Activated B cell treated with CpG ODN at 0.5 μM for 24 hours (primary cell): ENCODE measurements at regions not wholly inside any gene's neighbourhood (a gene's known extent, or its start where the extent isn't known, plus 50 kb on each side); places are given as distances from the start of the nearest gene placed in this dataset.

Experiments
- ATAC-seq: fragments of 200-7000 bp; cut with Tn5 transposase; one replicate; pipeline ENCODE4 v1.10.0; 2021; ENCODE audit warnings: low read depth, mild to moderate bottlenecking, moderate library complexity
- CTCF ChIA-PET: fragments of 350-600 bp; sonication (Branson Sonifier 250); formaldehyde crosslinking; loops from one replicate; lab custom pipeline; 2021; ENCODE audit warnings: antibody characterized with exemption; lab: Charles Lee
- POLR2A ChIA-PET: fragments of 350-600 bp; sonication (Branson Sonifier 250); formaldehyde crosslinking; loops from one replicate; lab custom pipeline; 2021; ENCODE audit warnings: antibody characterized with exemption; lab: Charles Lee
- DNase-seq: peaks from one replicate; pipeline ENCODE4 v3.0.0; 2022
- H3K27ac Mint-ChIP-seq: one replicate; pipeline ENCODE4 v1.8.0; 2020; ENCODE audit warnings: mixed read lengths
- H3K27me3 Mint-ChIP-seq: one replicate; pipeline ENCODE4 v1.8.0; 2021; ENCODE audit warnings: mixed read lengths
- H3K36me3 Mint-ChIP-seq: one replicate; pipeline ENCODE4 v1.8.0; 2021; ENCODE audit warnings: low read depth, mixed read lengths
- H3K4me1 Mint-ChIP-seq: one replicate; pipeline ENCODE4 v1.8.0; 2021; ENCODE audit warnings: mixed read lengths
- H3K4me3 Mint-ChIP-seq: one replicate; pipeline ENCODE4 v1.8.0; 2020; ENCODE audit warnings: mild to moderate bottlenecking, mixed read lengths
- H3K9me3 Mint-ChIP-seq: one replicate; pipeline ENCODE4 v1.8.0; 2020; ENCODE audit warnings: mixed read lengths
- intact Hi-C: fragments of 100-400 bp; cut with micrococcal nuclease; formaldehyde crosslinking; loops from one replicate; pipeline ENCODE4 v1.15.1; 2024
- TF ChIP-seq, protein P1 (sequence below): fragments of 200-600 bp; IDR thresholded peaks from one replicate; pipeline ENCODE4 v1.8.0; 2022; ENCODE audit warnings: antibody characterized with exemption, mild to moderate bottlenecking

DNA sequence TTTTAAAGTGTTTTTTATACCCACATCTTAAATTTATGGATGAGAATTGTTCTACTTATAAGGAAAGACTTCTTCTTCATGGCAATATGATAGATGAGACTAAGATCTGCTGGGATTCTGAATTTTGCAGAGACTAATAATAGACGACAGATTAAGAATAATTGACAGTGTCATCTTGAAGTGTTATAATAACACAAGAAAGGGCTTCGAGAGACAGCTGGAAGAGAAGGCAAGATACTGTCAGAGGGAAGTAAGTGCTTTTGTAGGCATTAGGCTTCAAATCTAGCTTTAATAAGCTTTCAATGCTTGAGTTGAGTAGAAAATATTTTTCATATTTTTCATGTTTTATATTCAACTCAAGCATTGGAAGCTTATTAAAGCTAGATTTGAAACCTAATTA is 797.6 kb upstream of the PABPC4L start:
- Mint-ChIP-seq H3K36me3 (no peaks in the 10 kb centered on the region), H3K4me3 (no peak overlapping the region), H3K4me1 (no peaks in the 10 kb centered on the region), H3K27ac (no peak overlapping the region), H3K9me3 (no peaks in the 10 kb centered on the region), H3K27me3 (no peaks in the 10 kb centered on the region)
- TF ChIP-seq, protein P1, sequence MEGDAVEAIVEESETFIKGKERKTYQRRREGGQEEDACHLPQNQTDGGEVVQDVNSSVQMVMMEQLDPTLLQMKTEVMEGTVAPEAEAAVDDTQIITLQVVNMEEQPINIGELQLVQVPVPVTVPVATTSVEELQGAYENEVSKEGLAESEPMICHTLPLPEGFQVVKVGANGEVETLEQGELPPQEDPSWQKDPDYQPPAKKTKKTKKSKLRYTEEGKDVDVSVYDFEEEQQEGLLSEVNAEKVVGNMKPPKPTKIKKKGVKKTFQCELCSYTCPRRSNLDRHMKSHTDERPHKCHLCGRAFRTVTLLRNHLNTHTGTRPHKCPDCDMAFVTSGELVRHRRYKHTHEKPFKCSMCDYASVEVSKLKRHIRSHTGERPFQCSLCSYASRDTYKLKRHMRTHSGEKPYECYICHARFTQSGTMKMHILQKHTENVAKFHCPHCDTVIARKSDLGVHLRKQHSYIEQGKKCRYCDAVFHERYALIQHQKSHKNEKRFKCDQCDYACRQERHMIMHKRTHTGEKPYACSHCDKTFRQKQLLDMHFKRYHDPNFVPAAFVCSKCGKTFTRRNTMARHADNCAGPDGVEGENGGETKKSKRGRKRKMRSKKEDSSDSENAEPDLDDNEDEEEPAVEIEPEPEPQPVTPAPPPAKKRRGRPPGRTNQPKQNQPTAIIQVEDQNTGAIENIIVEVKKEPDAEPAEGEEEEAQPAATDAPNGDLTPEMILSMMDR, result no peak
- DNase-seq (no peak), ATAC-seq (no peak)
- ChIA-PET POLR2A (no interaction called here), CTCF (no interaction called here)
- intact Hi-C loops, result no loop called here

DNA sequence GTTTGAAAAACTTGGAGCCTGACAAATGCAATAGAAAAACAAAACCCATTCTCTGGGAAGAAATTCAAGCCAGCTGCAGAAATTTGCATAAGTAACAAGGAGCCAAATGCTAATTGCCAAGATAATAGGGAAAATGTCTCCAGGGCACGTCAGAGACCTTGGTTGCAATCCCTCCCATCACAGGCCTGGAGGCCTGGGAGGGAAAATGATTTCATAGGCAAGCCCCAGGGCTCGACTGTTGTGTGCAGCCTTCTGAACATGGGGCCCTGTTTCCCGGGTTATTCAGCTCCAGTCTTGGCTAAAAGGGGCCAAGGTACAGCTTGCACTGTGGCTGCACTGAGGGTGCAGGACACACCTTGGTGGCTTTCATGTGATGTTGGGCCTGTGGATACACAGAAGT is 760.4 kb upstream of the PABPC4L start:
- no peak overlapping the region for H3K4me3 Mint-ChIP-seq
- DNase-seq (no peak), ATAC-seq (no peak)
- no peak overlapping the region for H3K27ac Mint-ChIP-seq
- H3K27me3 Mint-ChIP-seq, result no peaks in the 10 kb centered on the region
- POLR2A ChIA-PET, result no interaction called here
- H3K4me1 Mint-ChIP-seq, result no peaks in the 10 kb centered on the region
- TF ChIP-seq, protein P1, result no peak
- CTCF ChIA-PET, result no interaction called here
- H3K9me3 Mint-ChIP-seq, result no peaks in the 10 kb centered on the region
- H3K36me3 Mint-ChIP-seq, result no peaks in the 10 kb centered on the region
- intact Hi-C loops, result no loop called here

DNA sequence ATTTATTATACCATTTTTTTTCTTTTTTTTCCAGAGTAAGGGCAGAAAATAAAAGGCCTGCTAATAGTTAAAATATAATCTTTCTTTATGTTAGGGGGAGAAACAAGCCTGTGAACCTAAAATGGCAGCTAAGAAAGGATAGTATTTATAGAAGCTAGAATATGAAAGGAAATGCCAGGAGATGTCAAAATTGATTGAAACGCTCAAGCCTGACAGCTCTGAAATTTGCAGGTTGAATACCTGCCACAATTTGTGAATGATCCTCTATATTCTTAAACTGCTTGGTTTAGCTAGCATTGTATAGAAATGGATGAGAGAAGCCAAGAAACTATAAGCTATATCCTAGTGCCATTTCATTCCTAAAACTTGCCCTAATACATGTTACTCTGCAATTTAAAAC is 757.3 kb upstream of the PABPC4L start:
- H3K9me3 Mint-ChIP-seq, result peaks cover 4% of the 10 kb centered on the region
- ChIA-PET CTCF (no interaction called here), POLR2A (no interaction called here)
- H3K36me3 Mint-ChIP-seq, result no peaks in the 10 kb centered on the region
- no peak overlapping the region for H3K27ac Mint-ChIP-seq
- intact Hi-C loops, result no loop called here
- ATAC-seq (no peak), DNase-seq (no peak)
- H3K4me3 Mint-ChIP-seq, result no peak overlapping the region
- TF ChIP-seq, protein P1, result no peak
- no peaks in the 10 kb centered on the region for H3K27me3 Mint-ChIP-seq
- H3K4me1 Mint-ChIP-seq, result no peaks in the 10 kb centered on the region

DNA sequence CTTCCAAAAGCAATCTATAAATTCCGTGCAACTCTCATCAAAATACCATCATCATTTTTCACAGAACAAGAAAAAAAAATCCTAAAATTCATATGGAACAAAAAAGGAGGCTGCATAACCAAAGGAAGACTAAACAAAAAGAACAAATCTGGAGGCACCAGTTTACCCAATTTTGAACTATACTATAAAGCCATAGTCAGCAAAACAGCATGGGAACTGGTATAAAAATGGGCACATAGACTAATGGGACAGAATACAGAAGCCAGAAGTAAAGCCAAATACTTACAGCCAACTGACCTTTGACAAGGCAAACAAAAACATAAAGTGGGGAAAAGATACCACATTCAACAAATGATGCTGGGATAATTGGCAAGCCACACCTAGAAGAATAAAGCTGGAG is 753.5 kb upstream of the PABPC4L start:
- CTCF ChIA-PET, result no interaction called here
- ATAC-seq, result no peak
- DNase-seq, result no peak
- TF ChIP-seq, protein P1, result no peak
- no peak overlapping the region for H3K4me3 Mint-ChIP-seq
- H3K27me3 Mint-ChIP-seq, result no peaks in the 10 kb centered on the region
- no peaks in the 10 kb centered on the region for H3K4me1 Mint-ChIP-seq
- intact Hi-C loops, result no loop called here
- POLR2A ChIA-PET, result no interaction called here
- peaks cover 4% of the 10 kb centered on the region for H3K9me3 Mint-ChIP-seq
- H3K36me3 Mint-ChIP-seq, result no peaks in the 10 kb centered on the region
- H3K27ac Mint-ChIP-seq, result no peak overlapping the region

DNA sequence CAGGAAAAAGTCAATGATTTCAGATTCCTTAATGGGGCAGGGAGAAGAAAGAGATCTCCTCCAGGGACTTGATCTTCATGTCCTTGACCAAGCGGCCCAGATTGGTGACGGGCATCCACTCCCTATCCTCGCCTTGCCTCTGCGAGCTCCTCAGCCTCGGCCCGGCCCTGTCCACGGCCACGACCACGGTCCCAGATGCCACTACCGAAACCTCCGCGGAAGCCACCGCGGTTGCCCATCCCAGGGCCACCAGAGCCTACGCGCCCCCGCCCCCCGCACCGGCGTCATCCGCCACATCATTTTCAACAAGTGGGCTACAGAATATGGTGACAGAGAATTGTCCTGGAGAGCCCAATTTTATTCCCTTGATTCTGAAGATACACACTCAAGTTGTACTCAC is 751.2 kb upstream of the PABPC4L start:
- peaks cover 4% of the 10 kb centered on the region for H3K9me3 Mint-ChIP-seq
- no peak for ATAC-seq
- no peaks in the 10 kb centered on the region for H3K4me1 Mint-ChIP-seq
- no peaks in the 10 kb centered on the region for H3K27me3 Mint-ChIP-seq
- no peaks in the 10 kb centered on the region for H3K36me3 Mint-ChIP-seq
- CTCF ChIA-PET, result no interaction called here
- intact Hi-C loops, result no loop called here
- H3K27ac Mint-ChIP-seq, result no peak overlapping the region
- no peak for DNase-seq
- H3K4me3 Mint-ChIP-seq, result no peak overlapping the region
- TF ChIP-seq, protein P1, result no peak
- POLR2A ChIA-PET, result no interaction called here
